GM12892 (cell line): ENCODE measurements at regions not wholly inside any gene's neighbourhood (a gene's known extent, or its start where the extent isn't known, plus 50 kb on each side); places are given as distances from the start of the nearest gene placed in this dataset.

Source experiments
- POLR2A ChIP-seq: IDR thresholded peaks from 2 replicates; pipeline ENCODE4 v1.6.1; 2011; ENCODE audit warnings: low read depth, low read length, control low read depth
- POLR2AphosphoS5 ChIP-seq: IDR thresholded peaks from 2 replicates; pipeline ENCODE4 v1.6.1; 2011; ENCODE audit warnings: low read depth, low read length, control low read depth

GRCh38 chr14:41378526-41378925, 228.2 kb upstream of the LRFN5 start:
- TF ChIP-seq POLR2AphosphoS5 (no peak), POLR2A (no peak)
